ENCODE measurements at regions not wholly inside any gene's neighbourhood (a gene's known extent, or its start where the extent isn't known, plus 50 kb on each side); places are given as distances from the start of the nearest gene placed in this dataset.
A peak's percentile ranks its signal among the peaks of the same experiment; 100 is the strongest.
"Not testable (repeated sequence)": the region's sequence is repeated elsewhere in the genome, so short reads cannot be mapped to it uniquely, and the experiment has no call there.

DNA sequence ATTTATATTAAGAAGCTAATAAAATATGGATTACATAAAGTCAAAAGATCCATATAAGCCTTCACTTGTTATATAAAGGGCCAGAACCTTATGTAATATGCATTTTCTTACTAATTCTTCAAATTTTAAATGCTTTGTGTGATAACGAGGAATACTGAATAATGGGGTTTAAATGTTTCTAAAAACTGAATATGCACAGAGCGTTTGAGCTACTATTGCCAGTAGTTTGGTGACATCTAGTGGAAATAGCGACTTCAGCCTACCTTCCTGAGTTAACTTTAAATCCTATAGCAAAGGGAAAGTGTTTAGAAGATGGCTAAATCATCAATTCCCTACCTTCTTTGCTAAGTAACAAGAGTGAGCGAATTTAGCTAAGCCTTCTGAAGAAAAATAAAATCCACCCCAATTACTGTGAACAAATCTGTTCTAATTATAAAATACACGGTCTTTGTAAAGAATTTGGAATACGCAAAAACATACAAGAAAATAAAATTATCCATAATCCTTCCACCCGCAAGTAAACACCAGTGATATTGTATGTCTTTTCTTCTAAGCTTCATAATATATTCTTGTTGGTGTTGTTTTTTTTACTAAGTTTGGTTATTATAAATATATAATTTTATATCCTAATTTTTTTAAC, 115.5 kb upstream of the G2E3 start:
- in situ Hi-C loops (cut with MboI; ENCODE audit: low pct_unique_long_range_greater_than_20kb, low sequenced_read_pairs): no loop called here

DNA sequence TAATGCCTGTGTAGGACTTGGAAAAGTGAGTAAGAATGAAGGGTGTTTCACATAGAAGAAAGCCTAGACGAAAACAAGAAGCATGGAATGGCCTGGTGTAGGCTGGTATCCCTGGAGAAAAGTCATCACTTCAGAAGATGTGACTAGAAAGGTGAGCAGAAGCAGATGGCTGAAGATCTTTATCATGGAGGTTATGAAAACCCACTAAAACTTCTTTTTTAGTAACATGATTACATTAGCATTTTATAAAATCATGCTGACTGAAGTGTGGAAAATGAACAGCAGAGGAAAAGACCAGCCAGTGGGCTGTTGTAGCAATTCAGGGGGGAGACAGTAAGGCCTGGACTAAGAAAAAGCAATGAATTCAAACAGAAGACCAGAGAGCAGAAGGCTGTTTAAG, 114.5 kb upstream of the G2E3 start:
- no peak for DNase-seq
- in situ Hi-C loops (cut with MboI; ENCODE audit: low pct_unique_long_range_greater_than_20kb, low sequenced_read_pairs): no loop called here

More for the DNA sequence above, 115.5 kb upstream of the G2E3 start:
- DNase-seq: peak; percentile 17

DNA sequence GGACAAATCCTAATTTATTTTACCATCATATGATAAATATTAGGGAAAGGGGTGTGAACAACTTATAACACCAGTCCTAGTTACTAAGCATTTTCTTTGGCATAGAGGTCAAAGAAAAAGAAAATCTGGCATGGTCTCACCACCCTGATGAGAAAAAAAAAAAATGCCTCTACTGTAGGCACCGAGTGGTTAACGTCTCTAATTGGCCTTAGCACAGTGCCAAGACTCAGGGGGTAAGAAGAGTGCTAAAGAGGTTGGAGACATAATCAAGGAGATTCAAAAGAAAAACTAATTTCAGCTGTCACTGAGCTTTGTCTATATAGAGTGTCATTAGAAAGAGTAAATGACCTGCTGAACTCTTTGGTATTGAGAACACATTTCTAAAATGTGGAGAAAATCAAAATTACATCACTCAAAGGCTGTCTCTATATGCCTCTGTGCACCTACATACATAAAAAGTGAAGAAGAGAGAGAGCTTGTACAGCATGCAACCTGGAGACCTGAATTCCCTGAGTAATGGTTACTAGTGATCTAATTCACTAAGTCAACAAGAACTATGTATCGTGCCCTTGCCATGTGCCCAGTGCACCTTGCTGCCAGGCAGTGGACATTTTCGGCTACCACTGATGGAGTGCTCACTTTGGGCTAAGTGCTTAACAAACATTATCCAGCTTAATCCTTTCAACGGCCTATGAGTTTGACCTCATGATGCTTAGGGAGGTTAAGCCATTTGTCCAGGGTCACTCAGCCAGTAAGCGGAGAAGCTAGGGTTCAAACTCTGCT, 113.8 kb upstream of the G2E3 start:
- in situ Hi-C loops (cut with MboI; ENCODE audit: low pct_unique_long_range_greater_than_20kb, low sequenced_read_pairs): no loop called here
- DNase-seq: no peak

DNA sequence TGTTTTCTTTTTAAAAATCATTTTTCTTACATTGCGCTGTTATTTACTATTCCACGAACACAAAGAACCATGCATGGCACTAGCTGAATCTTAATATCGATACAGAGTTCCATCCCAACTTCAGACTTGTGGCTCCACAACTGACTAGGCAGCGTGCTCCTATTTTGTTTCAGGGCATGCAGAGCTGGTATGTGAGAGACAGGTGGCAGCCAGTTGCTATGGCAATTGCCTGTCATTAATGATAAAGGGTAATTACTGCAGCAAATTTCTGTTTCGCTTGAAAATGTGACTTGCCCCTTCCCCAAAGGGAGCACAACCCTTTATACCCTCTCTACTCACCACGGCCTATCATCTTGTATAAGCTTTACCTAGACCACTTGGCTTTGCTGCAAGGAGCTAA, 113.1 kb upstream of the G2E3 start:
- in situ Hi-C loops (cut with MboI; ENCODE audit: low pct_unique_long_range_greater_than_20kb, low sequenced_read_pairs): no loop called here
- no peak for DNase-seq

DNA sequence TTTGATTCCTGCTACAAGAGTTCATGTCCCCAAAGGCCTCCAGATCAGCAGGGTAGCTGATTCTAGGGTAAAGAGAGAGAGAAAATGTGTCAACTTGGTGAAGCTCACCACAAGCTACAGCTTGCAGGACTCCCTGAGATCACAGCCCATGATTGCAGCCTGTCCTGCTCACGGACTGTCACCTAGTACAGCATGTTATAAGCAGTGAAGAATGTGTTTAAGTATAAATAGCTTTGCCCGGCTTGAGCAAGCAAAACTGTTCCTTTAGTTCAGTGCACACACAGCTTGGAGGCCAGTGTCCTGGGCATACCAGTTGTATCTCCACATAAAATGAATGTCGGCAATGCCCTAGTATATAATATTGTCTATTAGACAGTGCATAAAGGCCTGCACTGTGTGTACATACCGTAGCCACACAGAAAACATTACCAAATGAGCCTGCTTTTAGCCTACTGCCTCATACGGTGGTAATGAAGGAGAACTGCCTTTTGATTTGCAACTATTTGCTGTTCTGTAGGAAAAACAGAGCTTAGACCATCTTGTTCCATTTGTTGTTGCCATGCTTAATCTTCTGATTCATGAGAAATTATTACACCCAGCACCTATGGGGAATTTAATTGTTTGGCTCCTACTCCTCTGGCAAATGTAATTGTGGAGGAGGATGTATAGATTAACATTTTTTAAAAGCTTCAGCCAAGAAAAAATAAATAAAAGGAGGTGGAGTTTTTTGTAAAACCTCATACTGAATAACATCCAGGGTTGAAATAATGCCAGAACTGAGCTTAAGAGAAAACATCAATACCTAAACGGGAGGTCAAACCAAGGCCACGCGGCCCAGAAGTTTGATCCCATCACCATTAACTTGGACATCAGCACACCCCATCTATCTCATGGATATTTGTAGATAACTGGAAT, 108.1 kb upstream of the G2E3 start:
- in situ Hi-C loops (cut with MboI; ENCODE audit: low pct_unique_long_range_greater_than_20kb, low sequenced_read_pairs): no loop called here
- DNase-seq: no peak

DNA sequence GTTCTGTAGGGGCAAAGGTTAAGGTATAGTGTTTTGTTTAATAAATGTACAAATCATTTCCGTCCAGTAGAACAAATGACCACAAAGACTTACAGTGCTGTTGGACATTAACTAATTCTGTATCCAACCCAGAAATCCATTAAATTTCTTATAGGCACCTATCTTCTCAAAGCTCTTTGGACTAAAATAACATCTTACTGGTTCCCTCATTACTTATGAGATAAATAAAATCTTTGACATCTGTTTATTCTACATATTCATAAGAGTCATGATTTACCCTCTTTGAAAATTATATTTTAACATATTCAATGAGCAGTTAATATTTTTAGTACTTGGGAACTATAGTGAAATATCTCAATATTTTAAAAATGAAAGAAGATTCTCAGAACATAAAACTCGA, 102.7 kb upstream of the G2E3 start:
- in situ Hi-C loops (cut with MboI; ENCODE audit: low pct_unique_long_range_greater_than_20kb, low sequenced_read_pairs): no loop called here
- no peak for DNase-seq

DNA sequence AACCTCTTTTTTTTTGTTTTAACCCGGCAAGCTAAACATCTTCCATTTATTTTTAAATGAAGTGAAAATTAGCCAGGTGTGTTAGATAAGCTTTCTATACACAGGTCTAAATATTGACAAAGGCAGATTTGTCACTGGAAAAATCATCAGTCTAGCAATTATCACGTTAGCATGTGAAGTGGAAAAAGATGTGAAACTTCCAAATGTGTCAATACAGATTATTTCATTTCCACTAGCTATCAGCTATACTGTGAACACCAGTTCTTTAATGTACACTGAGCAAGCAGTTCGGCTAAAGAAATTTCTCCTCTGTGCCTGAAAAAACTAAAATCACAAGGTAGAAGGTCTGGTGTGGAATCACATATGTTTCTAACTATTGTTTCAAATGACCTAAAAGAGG, 96.6 kb upstream of the G2E3 start:
- DNase-seq: no peak
- in situ Hi-C loops (cut with MboI; ENCODE audit: low pct_unique_long_range_greater_than_20kb, low sequenced_read_pairs): no loop called here

DNA sequence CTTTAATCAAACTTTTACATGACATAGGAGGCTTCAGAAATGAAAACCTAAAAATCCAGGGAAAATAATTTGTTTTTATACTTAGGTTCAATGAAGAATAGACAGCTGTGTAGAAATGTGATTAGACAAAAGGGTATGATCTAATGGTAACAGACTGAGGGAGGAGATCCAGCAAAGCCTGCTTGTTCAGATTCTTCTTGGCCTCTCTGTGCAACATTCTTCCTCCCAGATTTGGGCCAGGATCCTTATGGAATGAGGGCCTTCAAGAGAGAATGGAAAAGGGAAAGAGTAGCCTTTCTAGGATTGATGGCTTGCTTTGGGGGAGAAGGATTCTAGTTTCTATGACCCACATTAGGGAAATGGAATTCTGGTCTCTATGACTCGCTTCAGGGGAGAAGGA, 94.5 kb upstream of the G2E3 start:
- no peak for DNase-seq
- in situ Hi-C loops (cut with MboI; ENCODE audit: low pct_unique_long_range_greater_than_20kb, low sequenced_read_pairs): no loop called here

DNA sequence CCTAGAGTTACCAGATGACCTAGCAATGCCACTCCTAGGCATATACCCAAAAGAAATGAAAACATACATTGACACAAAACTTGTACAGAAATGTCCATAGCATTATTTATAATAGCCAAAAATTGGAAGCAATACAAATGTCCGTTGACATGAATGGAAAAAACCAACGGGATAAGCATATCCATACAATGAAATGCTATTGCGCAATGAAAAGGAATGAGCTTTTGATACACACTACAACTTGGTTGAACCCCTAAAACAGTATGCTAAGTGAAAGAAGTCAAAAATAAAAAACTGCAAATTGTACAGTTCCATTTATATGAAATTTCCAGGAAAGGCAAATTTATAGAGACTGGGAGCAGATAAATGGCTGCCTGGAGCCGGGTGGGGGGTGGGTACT, 90.6 kb upstream of the G2E3 start:
- in situ Hi-C loops (cut with MboI; ENCODE audit: low pct_unique_long_range_greater_than_20kb, low sequenced_read_pairs): no loop called here
- DNase-seq: no peak

DNA sequence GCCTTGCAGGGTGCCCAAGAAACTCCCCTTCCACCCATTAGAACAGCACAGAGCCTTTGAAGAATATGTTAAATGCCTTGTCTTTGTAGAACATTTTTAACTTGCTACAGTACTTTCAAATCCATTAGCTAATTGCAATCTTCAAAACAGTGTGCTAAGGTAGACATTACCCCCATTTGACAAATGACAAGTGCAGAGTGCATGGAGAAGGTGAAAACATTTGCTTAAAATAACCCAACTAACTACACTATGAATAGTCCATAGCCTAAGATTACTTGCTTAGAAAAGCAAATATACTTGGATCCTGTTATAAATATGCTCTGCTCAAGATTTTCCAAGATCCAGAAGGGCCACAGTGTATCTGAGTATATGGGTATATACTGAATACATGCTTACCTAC, 87.0 kb upstream of the G2E3 start:
- no peak for DNase-seq
- in situ Hi-C loops (cut with MboI; ENCODE audit: low pct_unique_long_range_greater_than_20kb, low sequenced_read_pairs): no loop called here

DNA sequence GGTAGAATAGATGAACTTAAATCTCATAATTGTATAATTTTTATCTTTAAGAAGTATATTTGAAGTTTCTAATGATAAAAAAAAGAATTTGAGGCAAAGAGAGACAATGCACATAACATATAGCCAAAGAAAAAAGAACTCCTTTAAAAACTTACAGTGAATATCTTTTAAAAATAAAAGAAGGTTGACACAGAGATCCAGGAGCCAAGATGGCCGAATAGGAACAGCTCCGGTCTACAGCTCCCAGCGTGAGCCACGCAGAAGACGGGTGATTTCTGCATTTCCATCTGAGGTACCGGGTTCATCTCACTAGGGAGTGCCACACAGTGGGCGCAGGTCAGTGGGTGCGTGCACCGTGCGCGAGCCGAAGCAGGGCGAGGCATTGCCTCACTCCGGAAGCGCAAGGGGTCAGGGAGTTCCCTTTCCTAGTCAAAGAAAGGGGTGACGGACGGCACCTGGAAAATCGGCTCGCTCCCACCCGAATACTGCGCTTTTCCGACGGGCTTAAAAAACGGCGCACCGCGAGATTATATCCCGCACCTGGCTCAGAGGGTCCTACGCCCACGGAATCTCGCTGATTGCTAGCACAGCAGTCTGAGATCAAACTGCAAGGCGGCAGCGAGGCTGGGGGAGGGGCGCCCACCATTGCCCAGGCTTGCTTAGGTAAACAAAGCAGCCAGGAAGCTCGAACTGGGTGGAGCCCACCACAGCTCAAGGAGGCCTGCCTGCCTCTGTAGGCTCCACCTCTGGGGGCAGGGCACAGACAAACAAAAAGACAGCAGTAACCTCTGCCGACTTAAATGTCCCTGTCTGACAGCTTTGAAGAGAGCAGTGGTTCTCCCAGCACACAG, 84.9 kb upstream of the G2E3 start:
- DNase-seq; in situ Hi-C loops (cut with MboI; ENCODE audit: low pct_unique_long_range_greater_than_20kb, low sequenced_read_pairs): not testable (repeated sequence)

DNA sequence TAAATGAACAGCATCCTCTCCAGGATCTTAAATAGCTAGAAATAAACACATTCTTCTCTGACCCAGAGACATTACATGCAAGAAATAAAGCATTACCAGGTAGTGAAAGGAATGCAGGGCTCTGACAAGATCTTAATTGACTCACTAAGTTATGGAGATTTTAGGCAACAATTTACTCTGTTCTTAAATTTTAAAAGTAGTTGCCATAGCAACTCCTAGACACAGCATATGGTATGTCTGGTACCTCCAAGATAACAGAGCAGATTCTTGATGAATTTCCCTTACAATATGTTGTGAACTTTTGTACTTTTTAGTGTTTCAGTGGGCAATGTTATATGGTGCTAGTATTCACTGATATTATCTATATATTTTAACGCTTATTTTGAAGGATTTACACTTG, 76.7 kb upstream of the G2E3 start:
- in situ Hi-C loops (cut with MboI; ENCODE audit: low pct_unique_long_range_greater_than_20kb, low sequenced_read_pairs): no loop called here
- no peak for DNase-seq

DNA sequence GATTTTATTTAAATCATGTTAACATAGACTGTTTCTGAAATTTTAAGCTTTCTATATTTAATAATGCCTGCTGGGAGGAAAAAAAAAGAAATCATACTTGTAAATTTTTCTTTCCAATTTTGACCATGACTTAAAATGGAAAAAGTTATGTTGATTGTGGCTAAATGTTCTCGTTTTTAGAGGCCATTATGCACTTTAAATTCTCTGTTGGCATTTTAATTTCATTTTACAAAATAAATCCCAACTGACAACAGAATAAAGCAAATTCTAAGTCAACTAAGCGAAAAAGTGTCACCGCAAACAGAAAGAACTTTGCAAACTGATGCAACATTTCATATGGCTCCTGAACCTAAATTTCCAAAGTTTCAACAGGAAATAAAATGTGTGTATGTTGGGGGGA, 74.8 kb upstream of the G2E3 start:
- in situ Hi-C loops (cut with MboI; ENCODE audit: low pct_unique_long_range_greater_than_20kb, low sequenced_read_pairs): no loop called here
- DNase-seq: no peak

DNA sequence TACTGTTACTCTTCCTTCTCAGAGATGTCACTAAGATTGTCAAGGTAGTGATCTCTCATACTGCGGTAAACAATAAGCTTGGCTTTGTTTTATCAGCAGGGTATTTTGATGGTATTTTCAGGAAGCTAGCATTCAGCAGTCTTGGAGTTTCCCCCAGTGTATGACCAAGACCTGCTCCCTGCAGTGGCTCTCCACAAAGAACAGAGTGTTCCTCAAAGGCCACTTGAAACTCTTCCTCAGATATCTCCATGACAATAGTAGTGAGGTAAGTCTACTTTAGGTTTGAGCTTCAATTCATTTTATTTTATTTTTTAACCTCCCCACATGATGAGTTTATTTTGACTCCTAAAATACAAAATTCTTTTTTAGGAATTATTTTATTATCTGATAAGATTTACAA, 74.0 kb upstream of the G2E3 start:
- DNase-seq: no peak
- in situ Hi-C loops (cut with MboI; ENCODE audit: low pct_unique_long_range_greater_than_20kb, low sequenced_read_pairs): no loop called here

DNA sequence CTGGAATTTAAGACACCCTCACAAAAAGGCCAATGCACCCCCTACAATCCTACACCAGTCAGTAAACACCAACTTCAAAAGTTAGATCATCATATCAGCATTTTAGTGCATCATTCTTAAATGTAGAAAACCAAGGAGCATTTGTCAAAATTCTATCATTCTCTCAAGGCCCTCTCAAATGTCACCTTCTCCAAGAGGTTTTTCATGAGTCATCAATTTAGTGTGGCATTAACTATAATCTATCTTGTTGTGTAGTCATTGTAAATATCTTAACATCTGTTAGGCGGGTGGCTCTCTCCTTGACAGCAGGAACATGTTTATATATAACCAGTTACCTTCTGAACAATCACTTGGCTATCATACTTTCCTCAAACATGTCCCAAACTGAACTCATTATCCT, 62.1 kb upstream of the G2E3 start:
- DNase-seq: no peak
- in situ Hi-C loops (cut with MboI; ENCODE audit: low pct_unique_long_range_greater_than_20kb, low sequenced_read_pairs): no loop called here

DNA sequence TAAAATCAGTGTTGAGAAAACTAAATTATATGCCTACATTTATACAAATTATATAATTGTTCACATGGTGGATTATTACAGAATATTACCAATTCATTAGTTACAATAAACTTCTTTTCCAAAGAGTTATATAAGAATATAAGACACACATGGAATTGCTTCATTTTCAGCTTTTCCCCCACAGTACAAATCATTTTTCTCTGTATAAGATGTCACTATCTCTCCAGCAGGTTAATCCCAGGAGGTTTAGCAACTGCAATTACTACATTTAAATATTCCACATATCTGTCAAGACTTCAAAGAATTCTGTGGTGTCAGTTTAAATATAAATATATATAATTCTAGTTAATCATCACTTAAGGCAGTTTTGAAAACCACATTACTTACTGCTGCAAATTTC, 59.6 kb upstream of the G2E3 start:
- DNase-seq: no peak
- in situ Hi-C loops (cut with MboI; ENCODE audit: low pct_unique_long_range_greater_than_20kb, low sequenced_read_pairs): no loop called here

DNA sequence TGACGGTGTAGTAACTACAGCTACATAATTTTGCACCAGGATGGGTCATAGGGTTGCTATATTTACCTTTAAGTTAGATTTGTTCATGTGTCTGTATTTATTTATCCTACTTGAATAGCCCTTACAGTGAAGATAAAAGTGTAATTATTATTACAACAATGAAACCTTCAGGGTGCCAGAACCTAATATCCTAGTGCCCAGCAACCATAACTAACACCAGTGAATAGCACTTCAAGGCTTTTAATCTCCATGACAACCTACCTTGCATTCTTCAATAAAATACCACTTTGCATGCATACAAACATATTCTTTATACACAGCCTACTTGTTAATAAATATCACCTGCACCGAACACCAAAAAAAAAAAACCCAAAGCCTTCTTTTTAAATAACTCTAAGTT, 58.7 kb upstream of the G2E3 start:
- in situ Hi-C loops (cut with MboI; ENCODE audit: low pct_unique_long_range_greater_than_20kb, low sequenced_read_pairs): no loop called here
- DNase-seq: no peak

DNA sequence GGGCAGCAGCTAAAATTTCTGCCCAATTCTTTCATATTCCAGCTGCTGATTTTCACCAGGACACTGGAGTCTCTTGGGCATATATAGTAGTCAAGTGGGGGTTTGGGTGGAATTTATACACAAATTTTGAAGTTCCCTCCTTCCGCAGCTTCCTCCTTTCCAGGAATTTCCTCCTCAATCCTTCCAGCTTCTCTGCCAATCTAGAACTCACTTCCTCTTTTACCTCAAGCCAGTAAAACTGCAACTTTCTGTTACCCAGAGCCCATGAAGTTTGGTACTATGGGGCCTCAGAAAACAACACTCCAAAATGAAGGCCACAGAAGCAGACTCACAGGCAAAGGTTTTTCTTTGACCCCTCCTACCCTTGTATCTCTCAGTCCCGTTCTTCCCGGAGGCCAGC, 51.7 kb upstream of the G2E3 start:
- DNase-seq: peak; percentile 76
- in situ Hi-C loops (cut with MboI; ENCODE audit: low pct_unique_long_range_greater_than_20kb, low sequenced_read_pairs): no loop called here

Data from KBM-7 (cell line).